HAP-1 (cell line): ENCODE measurements at regions not wholly inside any gene's neighbourhood (a gene's known extent, or its start where the extent isn't known, plus 50 kb on each side); places are given as distances from the start of the nearest gene placed in this dataset.

Source experiments
- DNase-seq, 2 experiments: peaks; one replicate each; pipeline ENCODE4 v3.0.0-alpha.2; 2016 to 2020; ENCODE audit warnings: low spot score in 2 of 2
- H3K27me3 ChIP-seq: fragments of 250-450 bp; sonication (Bioruptor Pico); 2 replicates; pipeline ENCODE4 v1.5.1; 2020; ENCODE audit warnings: low read depth, mild to moderate bottlenecking, moderate library complexity
- H3K36me3 ChIP-seq: fragments of 250-450 bp; sonication (Bioruptor Pico); replicated peaks from 2 replicates; pipeline ENCODE4 v1.5.1; 2020; ENCODE audit warnings: mild to moderate bottlenecking
- H3K4me1 ChIP-seq: fragments of 250-450 bp; sonication (Bioruptor Pico); 2 replicates; pipeline ENCODE4 v1.5.1; 2020; ENCODE audit warnings: mild to moderate bottlenecking
- H3K4me3 ChIP-seq: fragments of 250-450 bp; sonication (Bioruptor Pico); 2 replicates; pipeline ENCODE4 v1.5.1; 2020; ENCODE audit warnings: mild to moderate bottlenecking, moderate library complexity
- H3K9me3 ChIP-seq: fragments of 250-450 bp; sonication (Bioruptor Pico); 2 replicates; pipeline ENCODE4 v1.5.1; 2020; ENCODE audit warnings: mild to moderate bottlenecking, moderate library complexity
- in situ Hi-C: fragments of 300-500 bp; cut with MboI; formaldehyde crosslinking; loops from 3 replicates; pipeline ENCODE4 v1.14.3; 2020; ENCODE audit warnings: low sequenced_read_pairs, inconsistent platforms, mixed read lengths

DNA sequence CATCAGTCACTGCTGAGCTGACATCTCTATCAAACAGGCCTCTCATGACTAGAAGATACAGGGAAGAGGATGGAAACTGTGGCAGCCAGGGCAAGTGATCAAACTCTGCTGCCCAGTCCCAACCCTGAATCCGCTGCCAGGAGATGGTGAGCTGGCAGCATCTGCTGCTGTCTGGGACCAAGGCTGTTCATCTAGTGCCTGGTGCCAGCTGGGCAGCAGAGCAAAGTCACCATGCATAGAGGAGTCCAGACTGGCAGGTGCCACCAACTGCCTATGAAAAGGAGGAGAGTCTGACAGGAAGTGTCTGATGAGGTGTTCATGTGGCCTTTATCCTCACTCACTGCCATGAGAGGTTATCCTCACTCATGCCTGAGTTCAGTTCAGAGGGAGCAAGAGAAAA is 518.9 kb downstream of the MID1IP1 start:
- no peak for DNase-seq
- Histone ChIP-seq H3K4me3 (no peak overlapping the region), H3K36me3 (no peaks in the 10 kb centered on the region), H3K4me1 (no peaks in the 10 kb centered on the region), H3K9me3 (no peaks in the 10 kb centered on the region), H3K27me3 (no peaks in the 10 kb centered on the region)
- in situ Hi-C loops, result no loop called here

DNA sequence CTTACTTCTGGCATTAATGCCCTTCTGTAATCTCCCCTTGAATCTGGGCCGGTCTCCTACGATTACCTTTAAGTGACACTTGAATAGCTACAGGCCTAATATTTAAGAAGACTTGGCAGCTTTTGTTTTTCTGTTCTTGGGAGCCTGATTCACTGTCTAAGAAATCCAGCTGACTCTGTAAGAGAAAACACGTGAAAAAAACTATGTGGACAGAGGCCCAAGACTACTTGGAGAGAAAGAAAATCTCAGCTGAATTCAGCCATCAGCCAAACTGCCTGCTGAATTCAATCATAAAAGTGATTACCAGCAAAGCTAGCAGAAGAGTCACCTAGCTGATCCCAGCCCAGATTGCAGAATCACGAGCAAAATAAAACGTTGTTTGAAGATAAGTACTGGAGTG is 521.2 kb downstream of the MID1IP1 start:
- no peaks in the 10 kb centered on the region for H3K4me1 ChIP-seq
- no peaks in the 10 kb centered on the region for H3K9me3 ChIP-seq
- no peaks in the 10 kb centered on the region for H3K36me3 ChIP-seq
- in situ Hi-C loops, result no loop called here
- no peak for DNase-seq
- H3K4me3 ChIP-seq, result no peak overlapping the region
- peaks cover 2% of the 10 kb centered on the region; the same call in 1 of the 2 replicates for H3K27me3 ChIP-seq

DNA sequence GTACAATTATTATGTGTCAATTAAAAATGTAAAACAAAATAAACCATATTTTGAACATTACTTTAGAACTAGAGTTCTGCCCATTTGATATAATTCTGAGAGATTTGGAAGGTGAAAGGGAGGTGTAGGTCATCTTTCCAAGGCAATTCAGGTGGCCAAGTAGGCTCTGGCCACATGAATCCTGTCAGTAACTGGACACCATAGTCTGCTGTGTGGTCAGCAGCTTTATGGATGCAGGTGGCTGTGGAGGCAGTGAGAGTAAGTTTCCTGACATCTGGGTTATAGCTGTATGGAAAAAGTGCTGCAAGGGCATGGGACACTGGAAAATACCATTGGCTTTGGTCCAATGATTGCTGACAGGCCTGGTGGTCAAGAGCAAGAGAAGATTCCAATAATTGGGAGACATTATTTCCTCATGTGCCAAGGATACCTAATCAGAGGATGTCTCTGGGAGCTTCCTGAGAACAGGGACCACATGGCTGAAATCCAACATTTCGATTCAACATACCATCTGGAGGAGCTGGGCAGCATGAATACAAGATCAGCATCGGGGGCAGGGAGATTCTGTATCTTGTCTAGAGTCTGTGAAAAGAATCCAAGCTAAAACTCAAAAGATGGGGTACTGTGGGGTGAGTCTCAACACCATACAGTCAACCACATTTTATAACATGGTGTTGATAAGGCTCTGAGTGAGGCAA is 523.1 kb downstream of the MID1IP1 start:
- no peak for DNase-seq
- H3K9me3 ChIP-seq, result no peaks in the 10 kb centered on the region
- H3K36me3 ChIP-seq, result no peaks in the 10 kb centered on the region
- in situ Hi-C loops, result no loop called here
- H3K27me3 ChIP-seq, result peaks cover 2% of the 10 kb centered on the region; the same call in 1 of the 2 replicates
- H3K4me1 ChIP-seq, result no peaks in the 10 kb centered on the region
- no peak overlapping the region for H3K4me3 ChIP-seq

DNA sequence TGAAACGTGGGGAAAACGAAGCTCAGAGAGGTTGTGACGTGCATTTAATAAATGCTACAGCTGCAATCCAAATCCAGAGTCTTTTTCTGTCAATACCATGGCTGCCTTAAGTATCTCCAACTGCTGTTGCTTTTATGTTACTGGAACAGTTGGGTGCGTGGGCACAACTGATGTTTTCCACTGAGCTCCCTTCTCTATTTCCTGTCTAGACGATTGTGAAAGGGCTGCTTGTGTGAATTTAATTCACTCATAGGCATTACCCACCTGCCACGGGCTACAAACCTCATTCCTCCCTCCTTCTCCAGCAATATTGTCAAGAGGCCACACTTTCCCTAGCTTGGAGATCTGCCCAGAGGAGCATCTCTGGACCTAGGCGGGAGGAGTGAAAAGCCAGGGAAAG is 526.0 kb downstream of the MID1IP1 start:
- H3K36me3 ChIP-seq, result no peaks in the 10 kb centered on the region
- no peak overlapping the region for H3K4me3 ChIP-seq
- no peak for DNase-seq
- in situ Hi-C loops, result no loop called here
- H3K4me1 ChIP-seq, result no peaks in the 10 kb centered on the region
- peaks cover 2% of the 10 kb centered on the region; the same call in 1 of the 2 replicates for H3K27me3 ChIP-seq
- H3K9me3 ChIP-seq, result no peaks in the 10 kb centered on the region

DNA sequence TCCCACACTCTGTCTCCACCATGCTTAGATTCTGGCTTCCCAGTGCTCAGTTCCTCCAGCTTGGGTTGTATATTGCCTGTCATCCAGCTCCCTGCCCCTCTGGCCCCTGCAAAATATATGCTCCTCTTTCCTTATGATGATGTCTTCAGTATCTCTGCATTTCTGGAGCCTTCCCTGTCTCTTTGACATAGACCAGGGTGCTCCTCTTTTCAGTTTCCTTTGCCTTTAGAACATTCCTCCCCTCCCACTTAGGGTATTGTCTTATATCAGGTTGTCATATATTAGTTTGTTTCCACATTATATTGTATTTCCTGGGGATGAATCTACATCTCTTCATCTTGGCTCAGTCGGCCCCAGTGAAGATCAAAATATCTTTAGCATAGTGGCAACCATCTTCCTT is 526.4 kb downstream of the MID1IP1 start:
- peaks cover 2% of the 10 kb centered on the region; the same call in 1 of the 2 replicates for H3K27me3 ChIP-seq
- in situ Hi-C loops, result no loop called here
- no peaks in the 10 kb centered on the region for H3K9me3 ChIP-seq
- DNase-seq, result no peak
- H3K36me3 ChIP-seq, result no peaks in the 10 kb centered on the region
- no peak overlapping the region for H3K4me3 ChIP-seq
- no peaks in the 10 kb centered on the region for H3K4me1 ChIP-seq

DNA sequence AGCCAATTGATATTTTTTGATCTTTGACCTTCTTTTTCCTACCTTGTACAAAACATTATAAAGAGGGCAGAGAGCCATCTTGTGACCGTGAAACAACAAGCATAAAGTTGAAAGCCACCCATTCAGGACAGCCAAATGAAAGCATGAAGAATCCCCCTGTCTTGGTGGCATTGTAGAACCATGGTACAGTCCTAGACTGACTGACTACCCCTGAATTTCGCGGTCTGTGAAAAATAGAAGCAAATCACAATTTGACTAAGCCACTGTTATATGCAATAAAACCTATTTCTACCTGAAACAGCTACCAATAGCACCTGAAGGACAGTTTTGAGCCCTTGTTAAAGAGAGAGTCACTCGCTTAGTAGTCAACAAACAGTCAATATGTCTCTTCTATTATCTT is 527.4 kb downstream of the MID1IP1 start:
- H3K4me3 ChIP-seq, result no peak overlapping the region
- in situ Hi-C loops, result no loop called here
- DNase-seq, result no peak
- H3K27me3 ChIP-seq, result peaks cover 2% of the 10 kb centered on the region; the same call in 1 of the 2 replicates
- no peaks in the 10 kb centered on the region for H3K9me3 ChIP-seq
- H3K4me1 ChIP-seq, result no peaks in the 10 kb centered on the region
- H3K36me3 ChIP-seq, result no peaks in the 10 kb centered on the region

DNA sequence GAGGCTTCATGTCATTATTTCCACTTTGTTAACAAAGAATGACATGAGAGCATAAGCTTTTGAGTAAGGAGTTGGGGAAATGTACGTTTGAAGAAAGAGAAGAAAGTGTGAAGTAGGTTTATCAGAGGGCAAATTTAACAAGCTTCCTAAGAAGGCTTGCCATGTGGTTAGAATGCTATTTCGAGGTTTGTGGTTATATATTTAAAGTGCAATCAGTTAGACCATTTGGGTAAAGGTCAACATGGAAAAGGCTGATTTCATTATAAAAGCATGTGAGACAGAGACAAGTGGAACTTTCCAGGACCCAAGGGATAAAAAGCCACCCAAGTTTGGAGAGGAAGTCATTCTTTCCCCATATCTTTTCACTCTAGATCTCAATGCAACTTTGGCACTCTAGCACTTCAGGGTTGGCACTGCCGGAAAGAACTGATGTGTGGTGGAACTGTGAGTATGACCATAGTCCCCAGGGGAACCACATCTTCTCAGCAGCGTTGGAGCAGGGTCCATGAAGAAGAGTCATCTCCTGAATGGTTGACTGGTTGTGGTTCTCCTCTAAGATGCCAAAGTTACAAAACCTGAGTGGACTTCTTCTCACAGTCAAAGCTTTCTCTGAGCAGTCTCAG is 529.9 kb downstream of the MID1IP1 start:
- no peak overlapping the region for H3K4me3 ChIP-seq
- H3K4me1 ChIP-seq, result no peaks in the 10 kb centered on the region
- H3K9me3 ChIP-seq, result no peaks in the 10 kb centered on the region
- peaks cover 2% of the 10 kb centered on the region; the same call in 1 of the 2 replicates for H3K27me3 ChIP-seq
- in situ Hi-C loops, result no loop called here
- DNase-seq, result no peak
- no peaks in the 10 kb centered on the region for H3K36me3 ChIP-seq

DNA sequence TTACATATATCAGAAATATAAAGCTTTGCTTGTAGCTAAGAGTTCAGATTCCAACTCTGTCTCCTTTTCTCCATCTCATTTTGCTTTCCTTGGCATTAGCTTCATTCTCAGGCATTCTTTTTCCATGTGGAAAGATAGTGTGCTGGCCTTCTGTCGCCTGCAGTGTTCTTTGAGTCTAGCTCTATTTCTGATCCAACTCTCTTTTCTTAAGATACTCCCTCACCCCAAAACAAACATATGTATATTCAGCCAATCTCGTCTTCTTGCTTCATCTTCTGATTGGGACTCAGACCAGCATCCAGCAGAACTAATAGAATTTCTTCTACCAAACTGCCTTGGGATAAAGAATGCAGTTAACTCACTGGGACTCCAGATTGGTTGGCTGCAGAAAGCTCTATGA is 532.2 kb downstream of the MID1IP1 start:
- Histone ChIP-seq H3K4me3 (no peak overlapping the region), H3K36me3 (no peaks in the 10 kb centered on the region), H3K4me1 (no peaks in the 10 kb centered on the region), H3K9me3 (no peaks in the 10 kb centered on the region), H3K27me3 (no peaks in the 10 kb centered on the region)
- in situ Hi-C loops, result no loop called here
- no peak for DNase-seq

DNA sequence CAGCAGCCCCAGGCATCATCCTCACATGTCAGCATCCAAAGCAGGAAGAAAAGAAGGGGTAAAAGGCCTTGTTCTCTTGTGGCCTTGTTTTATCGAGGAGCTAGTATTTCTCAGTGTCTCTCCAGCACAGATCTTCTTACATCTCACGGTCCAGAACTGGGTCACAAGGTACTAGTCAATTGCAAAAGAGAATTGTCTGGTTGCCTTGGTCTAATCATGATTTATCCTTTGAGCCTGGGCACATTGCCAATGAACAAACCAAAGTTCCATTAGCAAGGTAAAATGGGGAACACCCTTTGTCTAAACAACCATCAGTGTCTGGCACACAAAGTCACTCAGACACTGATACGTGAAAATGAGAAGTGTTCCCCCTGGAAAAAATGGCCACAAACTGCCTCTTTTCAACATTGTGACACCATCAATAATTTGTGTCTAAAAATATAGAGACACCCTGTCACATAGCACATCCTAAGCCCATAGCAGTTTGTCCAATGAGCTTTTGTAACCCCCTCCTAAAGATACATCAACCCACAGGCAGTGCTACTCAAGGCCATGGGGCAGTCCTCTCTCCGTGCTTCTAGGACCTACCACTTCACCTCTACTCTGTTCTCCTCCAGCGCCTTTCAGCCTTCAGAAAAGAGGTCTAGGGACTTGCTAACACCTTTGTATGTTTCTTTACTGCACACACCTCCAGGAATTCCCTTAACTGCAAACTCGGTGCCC is 534.4 kb downstream of the MID1IP1 start:
- Histone ChIP-seq H3K4me1 (no peaks in the 10 kb centered on the region), H3K27me3 (no peaks in the 10 kb centered on the region), H3K4me3 (no peak overlapping the region), H3K9me3 (no peaks in the 10 kb centered on the region), H3K36me3 (no peaks in the 10 kb centered on the region)
- in situ Hi-C loops, result no loop called here
- no peak for DNase-seq

DNA sequence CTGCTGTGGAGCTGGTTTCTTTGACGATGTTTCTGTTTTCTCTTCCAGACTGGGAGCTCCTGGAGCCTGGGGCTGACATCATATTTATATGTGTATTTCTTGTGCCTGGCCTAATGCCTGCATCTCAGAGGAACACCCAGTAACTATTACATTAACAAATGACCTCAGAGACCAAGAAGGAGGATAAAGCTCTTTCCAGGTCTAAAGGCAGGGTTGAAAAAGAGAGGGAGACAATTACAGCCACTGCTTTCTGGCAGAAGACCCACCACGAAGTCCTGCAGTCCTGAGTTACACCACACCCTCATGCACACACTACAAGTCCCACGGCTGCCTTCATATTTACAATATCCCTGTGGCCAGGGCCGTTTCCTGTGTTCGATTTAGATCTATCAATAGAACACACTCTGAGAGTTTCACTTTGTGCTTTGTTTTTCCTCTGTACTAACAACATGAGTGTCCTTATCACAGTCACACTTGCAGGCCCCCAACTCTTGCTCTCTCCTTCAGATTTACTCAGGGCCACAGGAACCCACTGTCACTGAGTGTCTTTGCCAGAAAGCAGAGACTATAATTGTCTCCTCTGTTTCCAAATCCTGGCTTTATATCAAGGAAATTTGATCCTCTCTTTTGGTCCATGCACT is 535.5 kb downstream of the MID1IP1 start:
- no peak overlapping the region for H3K4me3 ChIP-seq
- in situ Hi-C loops, result no loop called here
- H3K9me3 ChIP-seq, result no peaks in the 10 kb centered on the region
- H3K36me3 ChIP-seq, result no peaks in the 10 kb centered on the region
- H3K27me3 ChIP-seq, result no peaks in the 10 kb centered on the region
- no peaks in the 10 kb centered on the region for H3K4me1 ChIP-seq
- no peak for DNase-seq

DNA sequence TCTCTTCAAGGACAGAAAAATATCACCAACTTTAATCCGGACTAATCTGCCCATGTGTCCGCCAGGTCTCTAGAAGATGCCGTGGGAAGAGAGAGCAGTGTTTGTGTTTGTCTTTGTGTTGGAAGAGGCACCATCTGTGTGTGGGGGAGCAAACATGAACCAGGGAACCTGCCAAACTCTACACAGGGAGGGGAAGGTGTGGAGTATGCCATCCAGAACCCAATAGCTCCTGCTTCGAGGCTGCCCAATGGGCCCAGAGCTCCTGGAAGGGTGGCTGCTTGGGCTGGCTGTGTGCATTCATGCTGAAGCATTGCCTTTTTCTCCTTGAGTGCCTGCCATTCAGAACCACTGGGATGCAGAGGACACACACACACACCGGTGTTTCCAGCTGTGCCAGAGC is 536.2 kb downstream of the MID1IP1 start:
- Histone ChIP-seq H3K9me3 (no peaks in the 10 kb centered on the region), H3K4me1 (no peaks in the 10 kb centered on the region), H3K4me3 (no peak overlapping the region), H3K36me3 (no peaks in the 10 kb centered on the region), H3K27me3 (no peaks in the 10 kb centered on the region)
- in situ Hi-C loops, result no loop called here
- no peak for DNase-seq

DNA sequence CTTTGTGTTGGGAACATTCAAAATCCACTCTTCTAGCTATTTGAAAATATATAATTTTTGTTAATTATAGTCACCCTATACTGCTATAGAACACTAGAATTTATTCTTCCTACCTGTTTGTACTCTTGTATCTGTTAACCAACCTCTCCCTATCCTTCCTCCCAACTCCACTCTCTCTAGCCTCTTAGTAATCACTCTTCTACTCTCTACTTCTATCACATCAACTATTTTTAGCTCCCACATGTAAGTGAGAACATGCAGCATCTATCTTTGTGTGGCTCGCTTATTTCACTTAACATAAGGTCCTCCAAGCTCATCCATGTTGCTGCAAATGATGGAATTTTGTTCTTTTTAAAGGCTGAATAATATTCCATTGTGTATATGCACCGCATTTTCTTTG is 537.3 kb downstream of the MID1IP1 start:
- no peak for DNase-seq
- Histone ChIP-seq H3K27me3 (no peaks in the 10 kb centered on the region), H3K9me3 (no peaks in the 10 kb centered on the region), H3K4me1 (no peaks in the 10 kb centered on the region), H3K4me3 (no peak overlapping the region), H3K36me3 (no peaks in the 10 kb centered on the region)
- in situ Hi-C loops, result no loop called here

DNA sequence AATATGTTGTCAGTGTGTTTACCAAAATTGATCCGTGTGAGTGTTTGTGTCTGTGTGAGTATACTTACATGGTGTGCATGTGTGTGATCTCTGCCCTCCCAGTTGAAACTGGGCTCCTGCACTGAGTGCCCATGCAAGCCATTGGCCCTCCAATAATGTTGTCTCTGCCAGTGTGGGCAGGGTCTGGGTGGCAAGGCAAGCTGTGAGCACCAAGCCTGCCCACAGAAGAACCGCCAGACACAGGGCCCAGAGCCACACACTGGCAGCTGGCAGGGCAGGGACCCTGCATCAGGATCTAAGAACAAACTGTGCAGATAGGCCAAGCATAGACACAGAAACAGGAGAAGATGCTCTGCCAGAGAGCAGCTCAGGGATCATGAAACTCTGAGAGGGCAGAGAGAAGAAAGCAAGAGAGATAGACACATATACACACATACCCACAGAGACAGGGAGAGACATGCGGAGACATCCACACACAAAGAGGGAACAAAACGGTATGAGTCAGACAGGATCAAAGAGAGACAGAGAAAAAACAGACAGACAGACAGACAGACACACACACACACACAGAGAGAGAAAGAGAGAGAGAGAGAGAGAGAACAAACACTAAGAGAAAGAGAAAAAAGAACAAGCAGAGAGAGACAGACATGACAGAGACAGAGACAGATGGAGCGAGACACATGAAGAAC is 555.0 kb downstream of the MID1IP1 start:
- in situ Hi-C loops, result no loop called here
- no peak overlapping the region for H3K4me3 ChIP-seq
- no peaks in the 10 kb centered on the region for H3K4me1 ChIP-seq
- H3K36me3 ChIP-seq, result no peaks in the 10 kb centered on the region
- H3K27me3 ChIP-seq, result no peaks in the 10 kb centered on the region
- no peaks in the 10 kb centered on the region for H3K9me3 ChIP-seq
- DNase-seq, result no peak
